Esophagus squamous epithelium (tissue), 4 donors: ENCODE measurements at regions not wholly inside any gene's neighbourhood (a gene's known extent, or its start where the extent isn't known, plus 50 kb on each side); places are given as distances from the start of the nearest gene placed in this dataset.

ENCODE experiments used
- CTCF ChIP-seq, 6 experiments: fragments of 450-650 bp in 4 of 6; fragments of 200-600 bp in 2 of 6; sonication (generic) in 2 of 6; IDR thresholded peaks; one replicate each; pipeline ENCODE4 v1.5.1; 2016 to 2019; ENCODE audit warnings: antibody characterized with exemption in 6 of 6, mild to moderate bottlenecking in 4 of 6, moderate library complexity in 4 of 6
- POLR2A ChIP-seq, 4 donors: fragments of 450-650 bp; IDR thresholded peaks; one replicate each; pipeline ENCODE4 v1.6.1; 2017; ENCODE audit warnings: antibody characterized with exemption in 4 of 4, mild to moderate bottlenecking in 4 of 4, moderate library complexity in 3 of 4

- TF ChIP-seq CTCF (IDR thresholded peaks at IDR 0.05), result no peak
- no peak for TF ChIP-seq POLR2A (IDR thresholded peaks at IDR 0.05)
Measured at GRCh38 chr2:210895132-210895531, 338.7 kb downstream of the CPS1 start.
